ENCODE measurements at regions not wholly inside any gene's neighbourhood (a gene's known extent, or its start where the extent isn't known, plus 50 kb on each side); places are given as distances from the start of the nearest gene placed in this dataset.

DNA sequence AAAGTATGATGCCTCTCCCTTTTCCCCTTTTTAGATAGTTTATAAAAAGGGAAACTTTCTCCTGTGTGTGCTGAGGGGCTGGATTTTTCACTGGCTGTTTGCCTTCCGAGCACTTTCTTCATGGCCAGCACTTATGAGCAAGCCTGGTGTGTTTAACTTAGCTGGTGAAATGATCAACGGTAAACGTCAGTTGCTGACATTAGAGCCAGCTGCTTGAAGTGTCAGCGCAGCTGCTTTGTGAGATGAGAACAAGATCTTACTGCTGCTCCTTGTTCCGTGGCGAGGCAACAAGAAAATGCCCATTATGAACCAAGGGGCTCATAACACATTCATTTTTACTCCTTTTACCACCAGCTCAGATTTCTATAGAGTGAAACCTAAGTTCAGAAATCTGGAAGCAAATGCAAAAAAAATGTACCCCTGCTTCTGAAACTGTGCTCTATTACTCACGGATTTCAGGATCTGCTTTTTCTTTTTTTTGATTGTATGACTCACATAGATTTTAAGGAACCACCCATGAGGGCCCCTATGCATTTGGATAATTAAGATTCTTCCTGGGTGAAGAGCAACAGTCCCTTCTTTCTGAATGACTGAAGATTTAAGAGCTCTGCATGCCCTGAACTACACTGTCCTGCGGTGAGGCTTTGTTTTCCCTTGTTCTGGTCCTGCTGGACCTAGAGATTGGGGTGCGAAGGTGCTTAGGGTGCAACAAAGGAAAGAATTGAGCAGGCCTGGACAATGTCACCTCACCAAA is 74.3 kb upstream of the CPM start:
- Histone ChIP-seq H3K9me3 (no peaks in the 10 kb centered on the region), H3K4me1 (peaks cover 0 to 32% (median 4%) of the 10 kb centered on the region in 9 donors), H3K36me3 (no peaks in the 10 kb centered on the region), H3K27ac (peak overlapping the region in 2 of 10 donors; percentile 40 to 81), H3K27me3 (no peaks in the 10 kb centered on the region), H3K4me3 (peak overlapping the region in 2 of 10 donors; percentile 8 to 33)
- intact Hi-C loops (cut with DNase I), result no loop called here
- TF ChIP-seq, protein P1, sequence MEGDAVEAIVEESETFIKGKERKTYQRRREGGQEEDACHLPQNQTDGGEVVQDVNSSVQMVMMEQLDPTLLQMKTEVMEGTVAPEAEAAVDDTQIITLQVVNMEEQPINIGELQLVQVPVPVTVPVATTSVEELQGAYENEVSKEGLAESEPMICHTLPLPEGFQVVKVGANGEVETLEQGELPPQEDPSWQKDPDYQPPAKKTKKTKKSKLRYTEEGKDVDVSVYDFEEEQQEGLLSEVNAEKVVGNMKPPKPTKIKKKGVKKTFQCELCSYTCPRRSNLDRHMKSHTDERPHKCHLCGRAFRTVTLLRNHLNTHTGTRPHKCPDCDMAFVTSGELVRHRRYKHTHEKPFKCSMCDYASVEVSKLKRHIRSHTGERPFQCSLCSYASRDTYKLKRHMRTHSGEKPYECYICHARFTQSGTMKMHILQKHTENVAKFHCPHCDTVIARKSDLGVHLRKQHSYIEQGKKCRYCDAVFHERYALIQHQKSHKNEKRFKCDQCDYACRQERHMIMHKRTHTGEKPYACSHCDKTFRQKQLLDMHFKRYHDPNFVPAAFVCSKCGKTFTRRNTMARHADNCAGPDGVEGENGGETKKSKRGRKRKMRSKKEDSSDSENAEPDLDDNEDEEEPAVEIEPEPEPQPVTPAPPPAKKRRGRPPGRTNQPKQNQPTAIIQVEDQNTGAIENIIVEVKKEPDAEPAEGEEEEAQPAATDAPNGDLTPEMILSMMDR (IDR thresholded peaks at IDR 0.05), result no peak
- WGBS, 2 donors, result 25 to 30% methylated on average over 9 of the region's 9 CpGs
- peak in 7 of 8 donors; percentile 42 to 84 (median 68) for ATAC-seq
- DNase-seq, result no peak

DNA sequence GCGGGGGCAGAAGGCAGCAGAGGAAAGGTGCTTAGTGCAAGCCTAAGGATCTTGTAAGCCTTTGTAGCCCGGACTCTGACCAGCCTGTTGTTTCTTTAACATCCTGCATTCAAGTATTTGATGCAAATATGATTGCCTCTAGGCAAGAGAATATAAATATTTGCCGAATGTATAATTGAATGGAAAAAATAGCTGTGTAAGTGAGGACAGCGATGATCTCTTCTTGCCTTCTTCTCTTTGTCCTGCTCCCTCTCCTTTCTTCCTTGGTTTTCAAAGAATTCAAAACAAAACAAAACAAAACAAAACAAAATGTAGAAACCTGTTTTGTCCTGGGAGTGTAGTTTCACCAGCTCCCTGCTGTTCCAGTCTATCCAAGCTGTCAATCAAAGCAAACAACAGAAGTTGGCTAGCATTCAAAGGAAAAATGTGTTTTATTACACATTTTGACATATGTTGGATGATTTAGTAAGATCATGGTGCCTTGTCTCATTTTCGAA is 74.9 kb upstream of the CPM start:
- H3K4me3 ChIP-seq, result no peak overlapping the region
- TF ChIP-seq, protein P1 (IDR thresholded peaks at IDR 0.05), result no peak
- no peaks in the 10 kb centered on the region for H3K36me3 ChIP-seq
- WGBS, 2 donors, result 62% methylated on average over 5 of the region's 5 CpGs
- DNase-seq, result no peak
- H3K4me1 ChIP-seq, result peaks cover 0 to 32% (median 4%) of the 10 kb centered on the region in 9 donors
- no peak for ATAC-seq
- no peaks in the 10 kb centered on the region for H3K9me3 ChIP-seq
- intact Hi-C loops (cut with DNase I), result no loop called here
- no peaks in the 10 kb centered on the region for H3K27me3 ChIP-seq
- H3K27ac ChIP-seq, result peak overlapping the region in 1 of 10 donors; percentile 81

DNA sequence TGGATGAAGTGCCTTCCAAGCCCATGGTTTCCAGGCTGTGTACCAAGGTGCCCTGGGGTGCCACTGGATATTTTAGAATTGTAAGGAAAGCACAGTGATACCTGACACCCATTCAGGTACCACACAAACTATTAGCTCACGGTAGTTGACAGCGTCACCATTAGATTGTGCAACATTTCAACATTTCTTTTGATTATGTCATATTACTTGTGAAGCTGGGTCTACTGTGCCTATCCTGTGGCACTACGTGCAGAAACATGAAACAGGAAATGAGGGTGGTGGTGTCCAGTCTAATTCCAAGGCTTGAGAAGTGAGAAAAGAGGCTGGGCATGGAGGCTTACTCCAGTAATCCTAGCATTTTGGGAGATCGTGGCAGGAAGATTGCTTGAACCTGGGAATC is 75.5 kb upstream of the CPM start:
- TF ChIP-seq, protein P1 (IDR thresholded peaks at IDR 0.05), result no peak
- H3K9me3 ChIP-seq, result no peaks in the 10 kb centered on the region
- 80 to 86% methylated on average over 4 of the region's 4 CpGs for WGBS, 2 donors
- intact Hi-C loops (cut with DNase I), result no loop called here
- H3K4me1 ChIP-seq, result peaks cover 0 to 32% (median 4%) of the 10 kb centered on the region in 9 donors
- no peaks in the 10 kb centered on the region for H3K27me3 ChIP-seq
- H3K27ac ChIP-seq, result peak overlapping the region in 1 of 10 donors; percentile 81
- no peak overlapping the region for H3K4me3 ChIP-seq
- ATAC-seq (peak in 1 of 8 donors; percentile 36), DNase-seq (no peak)
- no peaks in the 10 kb centered on the region for H3K36me3 ChIP-seq

DNA sequence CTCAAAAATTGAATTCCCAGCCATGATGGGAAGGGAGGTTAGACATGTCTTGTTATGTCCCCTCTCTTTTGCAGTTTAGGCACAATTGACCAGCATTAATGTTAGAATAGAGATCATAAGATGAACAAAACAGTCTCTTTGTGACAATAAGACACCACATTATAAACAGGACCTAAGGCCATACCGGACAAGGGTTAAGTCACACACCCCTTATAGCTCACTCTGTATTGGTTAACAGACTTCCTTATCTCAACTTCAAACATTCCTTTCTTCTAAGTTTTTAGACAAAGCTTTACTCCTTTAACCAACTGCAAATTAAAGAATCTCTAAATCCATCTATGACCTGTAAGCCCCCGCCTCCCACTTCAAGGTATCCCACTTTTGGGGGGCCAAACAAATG is 81.1 kb upstream of the CPM start:
- Histone ChIP-seq H3K4me1 (peaks cover 0 to 2% (median 0%) of the 10 kb centered on the region in 9 donors), H3K4me3 (no peak overlapping the region), H3K27me3 (peaks cover 0 to 4% (median 0%) of the 10 kb centered on the region in 7 donors), H3K36me3 (no peaks in the 10 kb centered on the region), H3K9me3 (no peaks in the 10 kb centered on the region), H3K27ac (no peak overlapping the region)
- no peak for ATAC-seq
- WGBS, 2 donors, result 77 to 81% methylated on average over 2 of the region's 2 CpGs
- TF ChIP-seq, protein P1 (IDR thresholded peaks at IDR 0.05), result no peak
- no peak for DNase-seq
- intact Hi-C loops (cut with DNase I), result no loop called here

All from heart right ventricle (tissue), 16 donors.